Breast epithelium (tissue), 4 donors: ENCODE measurements at regions not wholly inside any gene's neighbourhood (a gene's known extent, or its start where the extent isn't known, plus 50 kb on each side); places are given as distances from the start of the nearest gene placed in this dataset.

Experiments used
- DNase-seq, 2 donors: peaks; one replicate each; pipeline ENCODE4 v3.0.0-alpha.2; 2019; ENCODE audit warnings: low spot score in 2 of 2
- H3K27ac ChIP-seq, 2 donors: fragments of 200-600 bp; sonication (generic) in 1 of 2; one replicate each; pipeline ENCODE4 v1.5.1; 2016 to 2019; ENCODE audit warnings: mild to moderate bottlenecking in 1 of 2
- H3K27me3 ChIP-seq, 2 donors: fragments of 200-600 bp; sonication (generic) in 1 of 2; one replicate each; pipeline versions ENCODE4 v1.5.1 to v1.6.0; 2017 to 2019; ENCODE audit warnings: control low read depth in 1 of 2, mild to moderate bottlenecking in 1 of 2
- H3K36me3 ChIP-seq: fragments of 200-600 bp; one replicate; pipeline ENCODE4 v1.5.1; 2019
- H3K4me1 ChIP-seq, 2 donors: fragments of 200-600 bp; sonication (generic); one replicate each; pipeline ENCODE4 v1.5.1; 2016 to 2019; ENCODE audit warnings: control low read depth in 1 of 2
- H3K4me3 ChIP-seq, 3 donors: fragments of 200-600 bp; sonication (generic); 1 replicate in 2 of 3; 2 replicates in 1 of 3; pipeline ENCODE4 v1.5.1; 2016 to 2019; ENCODE audit warnings: mild to moderate bottlenecking in 3 of 3, moderate library complexity in 2 of 3
- H3K9me3 ChIP-seq, 2 donors: fragments of 200-600 bp; sonication (generic) in 1 of 2; one replicate each; pipeline ENCODE4 v1.5.1; 2016 to 2019; ENCODE audit warnings: control low read depth in 1 of 2
- CTCF ChIP-seq, 3 donors: fragments of 450-650 bp; IDR thresholded peaks; one replicate each; pipeline ENCODE4 v1.5.1; 2016 to 2017; ENCODE audit warnings: antibody characterized with exemption in 3 of 3, mild to moderate bottlenecking in 3 of 3, moderate library complexity in 3 of 3
- POLR2A ChIP-seq: fragments of 450-650 bp; IDR thresholded peaks from one replicate; pipeline ENCODE4 v1.6.1; 2016; ENCODE audit warnings: antibody characterized with exemption, mild to moderate bottlenecking, moderate library complexity
- POLR2AphosphoS5 ChIP-seq, 3 donors: sonication (generic); formaldehyde crosslinking; IDR thresholded peaks; one replicate each; pipeline ENCODE4 v1.6.1; 2017; ENCODE audit warnings: antibody characterized with exemption in 3 of 3
- intact Hi-C: fragments of 100-400 bp; cut with DNase I; formaldehyde crosslinking; loops from one replicate; pipeline ENCODE4 v1.15.1; 2023; ENCODE audit warnings: low total_unique reads

DNA sequence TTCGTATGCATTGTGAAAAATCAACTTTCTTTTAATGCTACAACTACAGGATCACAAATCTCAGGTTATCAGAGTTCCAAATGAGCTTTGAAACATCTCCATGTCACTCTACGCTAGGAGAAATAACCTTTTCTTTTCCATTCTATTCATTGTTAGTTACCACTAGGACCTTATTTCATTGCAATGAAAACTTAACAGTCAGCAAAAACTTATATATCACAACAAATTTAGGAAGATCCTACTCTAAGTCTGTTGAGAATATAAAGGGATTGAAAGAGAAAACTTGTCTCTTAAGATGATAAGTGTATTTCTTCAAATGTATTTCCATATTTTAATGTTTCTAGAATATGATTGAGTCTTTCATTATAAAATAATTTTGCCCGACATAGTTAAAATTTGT is 539.1 kb downstream of the TMTC2 start:
- DNase-seq = no peak
- no peaks in the 10 kb centered on the region for H3K36me3 ChIP-seq
- no peak overlapping the region for H3K27ac ChIP-seq
- H3K27me3 ChIP-seq = no peaks in the 10 kb centered on the region
- no peak overlapping the region for H3K4me3 ChIP-seq
- intact Hi-C loops = no loop called here
- TF ChIP-seq POLR2AphosphoS5 (IDR thresholded peaks at IDR 0.05) = no peak
- TF ChIP-seq POLR2A = no peak
- TF ChIP-seq CTCF (IDR thresholded peaks at IDR 0.05) = no peak
- no peaks in the 10 kb centered on the region for H3K9me3 ChIP-seq
- no peaks in the 10 kb centered on the region for H3K4me1 ChIP-seq

- H3K4me1 ChIP-seq = no peaks in the 10 kb centered on the region
- H3K4me3 ChIP-seq = no peak overlapping the region
- no peaks in the 10 kb centered on the region for H3K36me3 ChIP-seq
- TF ChIP-seq POLR2A (no peak), POLR2AphosphoS5 (IDR thresholded peaks at IDR 0.05) (no peak), CTCF (IDR thresholded peaks at IDR 0.05) (no peak)
- H3K9me3 ChIP-seq = no peaks in the 10 kb centered on the region
- no peak overlapping the region for H3K27ac ChIP-seq
- no peaks in the 10 kb centered on the region for H3K27me3 ChIP-seq
- DNase-seq = no peak
- intact Hi-C loops = no loop called here
These were observed 537.3 kb downstream of the TMTC2 start for GRCh38 chr12:83224012-83224411.

DNA sequence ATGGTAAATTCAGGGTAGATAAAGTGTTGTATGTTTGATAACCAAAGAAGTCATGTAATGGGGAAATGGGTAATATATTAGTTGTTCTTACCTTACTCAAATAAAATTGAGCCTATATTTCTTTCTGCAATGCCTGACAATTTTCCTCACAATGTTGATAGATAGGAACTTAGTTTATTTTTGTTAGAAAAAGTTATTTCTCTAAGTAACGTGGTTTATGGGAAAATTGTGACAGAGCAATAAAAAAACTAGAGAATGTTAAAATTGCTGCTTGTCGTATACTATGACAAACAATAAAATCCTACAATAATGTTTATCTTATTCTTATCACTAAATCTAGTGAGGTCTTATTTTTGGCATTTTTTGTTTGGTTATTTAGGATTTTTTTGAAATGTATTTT is 534.1 kb downstream of the TMTC2 start:
- no peaks in the 10 kb centered on the region for H3K9me3 ChIP-seq
- H3K27me3 ChIP-seq = no peaks in the 10 kb centered on the region
- H3K4me3 ChIP-seq = no peak overlapping the region
- TF ChIP-seq POLR2AphosphoS5 (IDR thresholded peaks at IDR 0.05) (no peak), POLR2A (no peak), CTCF (IDR thresholded peaks at IDR 0.05) (no peak)
- H3K27ac ChIP-seq = no peak overlapping the region
- intact Hi-C loops = no loop called here
- no peaks in the 10 kb centered on the region for H3K4me1 ChIP-seq
- no peaks in the 10 kb centered on the region for H3K36me3 ChIP-seq
- no peak for DNase-seq

- H3K4me1 ChIP-seq = no peaks in the 10 kb centered on the region
- intact Hi-C loops = loop anchor here (5.0 kb wide), 1 partner anchor 786 kb away; no protein-coding TSS in a partner anchor
- no peak overlapping the region for H3K4me3 ChIP-seq
These were observed 529.5 kb downstream of the TMTC2 start for GRCh38 chr12:83216230-83216629.

DNA sequence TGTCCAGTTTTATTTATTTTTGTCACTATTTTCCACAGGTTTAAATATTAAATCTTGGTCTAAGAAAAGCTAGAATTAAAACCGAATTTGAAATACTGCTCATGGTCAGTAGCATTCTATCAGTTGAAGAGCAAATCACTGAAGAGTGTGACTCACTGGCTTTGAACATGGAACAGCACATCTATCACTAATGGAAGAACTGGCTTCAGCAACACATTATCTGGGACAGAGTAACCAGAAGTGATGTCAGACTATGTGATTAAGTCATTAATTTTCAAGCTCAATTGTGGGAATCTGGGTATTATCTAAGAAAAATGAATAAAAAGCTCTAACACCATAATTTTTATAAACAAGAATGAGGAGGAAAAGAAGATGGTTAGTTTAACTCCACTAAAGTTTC is 527.5 kb downstream of the TMTC2 start:
- no peak for TF ChIP-seq CTCF (IDR thresholded peaks at IDR 0.05)
- no peak for TF ChIP-seq POLR2AphosphoS5 (IDR thresholded peaks at IDR 0.05)
- no peak for TF ChIP-seq POLR2A
- Histone ChIP-seq H3K9me3 (no peaks in the 10 kb centered on the region), H3K36me3 (no peaks in the 10 kb centered on the region), H3K4me3 (no peak overlapping the region), H3K27me3 (no peaks in the 10 kb centered on the region), H3K4me1 (no peaks in the 10 kb centered on the region), H3K27ac (no peak overlapping the region)
- no peak for DNase-seq
- intact Hi-C loops = no loop called here

More at GRCh38 chr12:83216230-83216629, 529.5 kb downstream of the TMTC2 start:
- H3K36me3 ChIP-seq = no peaks in the 10 kb centered on the region
- no peak overlapping the region for H3K27ac ChIP-seq
- no peaks in the 10 kb centered on the region for H3K9me3 ChIP-seq
- TF ChIP-seq CTCF (IDR thresholded peaks at IDR 0.05) (no peak), POLR2AphosphoS5 (IDR thresholded peaks at IDR 0.05) (no peak), POLR2A (no peak)
- H3K27me3 ChIP-seq = no peaks in the 10 kb centered on the region
- no peak for DNase-seq
